D341Med (cell line): ENCODE measurements at regions not wholly inside any gene's neighbourhood (a gene's known extent, or its start where the extent isn't known, plus 50 kb on each side); places are given as distances from the start of the nearest gene placed in this dataset.

ENCODE experiments used
- DNase-seq: peaks from one replicate; pipeline ENCODE4 v3.0.0; 2012; ENCODE audit warnings: low spot score

- no peak for DNase-seq
Observed at GRCh38 chr4:136540747-136541146, 991.5 kb downstream of the PCDH18 start.

GRCh38 chr4:136528131-136528530 is 1004.2 kb downstream of the PCDH18 start:
- no peak for DNase-seq

- no peak for DNase-seq
Observed at GRCh38 chr4:136526517-136526916, 1005.8 kb downstream of the PCDH18 start.

GRCh38 chr4:136524039-136524438 is 1008.3 kb downstream of the PCDH18 start:
- DNase-seq: no peak

- no peak for DNase-seq
Observed at GRCh38 chr4:136516371-136516770, 1015.9 kb downstream of the PCDH18 start.

GRCh38 chr4:136505020-136505419 is 1027.3 kb downstream of the PCDH18 start:
- DNase-seq: no peak

GRCh38 chr4:136495851-136496250 is 1036.4 kb downstream of the PCDH18 start:
- no peak for DNase-seq

- DNase-seq: no peak
Observed at GRCh38 chr4:136495076-136495475, 1037.2 kb downstream of the PCDH18 start.

- no peak for DNase-seq
Observed at GRCh38 chr4:136489101-136489500, 1043.2 kb downstream of the PCDH18 start.

GRCh38 chr4:136484996-136485395 is 1047.3 kb downstream of the PCDH18 start:
- DNase-seq: no peak

GRCh38 chr4:136476753-136477152 is 1055.5 kb downstream of the PCDH18 start:
- no peak for DNase-seq

- no peak for DNase-seq
Observed at GRCh38 chr4:136471051-136471450, 1061.2 kb downstream of the PCDH18 start.

- DNase-seq: no peak
Observed at GRCh38 chr4:136465691-136466090, 1066.6 kb downstream of the PCDH18 start.

- DNase-seq: no peak
Observed at GRCh38 chr4:136463941-136464340, 1068.4 kb downstream of the PCDH18 start.

- DNase-seq: no peak
Observed at GRCh38 chr4:136461533-136461932, 1070.8 kb downstream of the PCDH18 start.

- no peak for DNase-seq
Observed at GRCh38 chr4:136458326-136458725, 1074.0 kb downstream of the PCDH18 start.

- DNase-seq: no peak
Observed at GRCh38 chr4:136457577-136457976, 1074.7 kb downstream of the PCDH18 start.

- DNase-seq: no peak
Observed at GRCh38 chr4:136457004-136457403, 1075.3 kb downstream of the PCDH18 start.

- no peak for DNase-seq
Observed at GRCh38 chr4:136443006-136443405, 1089.3 kb downstream of the PCDH18 start.

GRCh38 chr4:136442447-136442846 is 1089.8 kb downstream of the PCDH18 start:
- no peak for DNase-seq

GRCh38 chr4:136441629-136442282 is 1090.5 kb downstream of the PCDH18 start:
- DNase-seq: no peak

GRCh38 chr4:136438645-136439044 is 1093.6 kb downstream of the PCDH18 start:
- no peak for DNase-seq

- DNase-seq: no peak
Observed at GRCh38 chr4:136424052-136424451, 1108.2 kb downstream of the PCDH18 start.

- no peak for DNase-seq
Observed at GRCh38 chr4:136414981-136415380, 1117.3 kb downstream of the PCDH18 start.
